ENCODE measurements at regions not wholly inside any gene's neighbourhood (a gene's known extent, or its start where the extent isn't known, plus 50 kb on each side); places are given as distances from the start of the nearest gene placed in this dataset.

DNA sequence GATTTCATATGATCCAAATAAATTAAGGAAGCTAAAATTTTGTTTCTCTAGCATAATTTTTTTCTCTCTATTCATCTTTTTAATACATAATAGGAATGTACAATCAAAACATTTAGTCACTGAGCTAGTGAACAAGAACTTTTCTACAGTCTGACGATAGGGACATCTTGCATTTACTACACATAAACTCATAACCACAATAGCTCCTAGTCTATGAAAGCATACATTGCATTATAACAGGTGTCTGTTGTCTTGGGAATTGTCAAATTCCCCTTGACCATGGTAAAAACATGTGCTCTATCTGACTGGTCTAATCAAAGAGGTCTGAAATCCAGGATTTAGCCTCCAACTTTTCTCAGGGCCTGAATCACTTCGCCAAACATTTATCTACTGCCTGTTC lies 144.8 kb downstream of the FAM124B start:
- Histone ChIP-seq H3K9me3 (ENCODE audit: control insufficient read depth in 2 of 3, insufficient read depth in 1 of 3, low read length in 3 of 3) (no peaks in the 10 kb centered on the region), H3K4me3 (ENCODE audit: low read length in 3 of 3) (no peak overlapping the region), H3K36me3 (ENCODE audit: control insufficient read depth in 2 of 3, insufficient read depth in 3 of 3, low read length in 3 of 3) (no peaks in the 10 kb centered on the region), H3K4me1 (ENCODE audit: control insufficient read depth in 2 of 3, insufficient read depth in 2 of 3, low read depth in 1 of 3, low read length in 3 of 3) (no peaks in the 10 kb centered on the region), H3K27me3 (ENCODE audit: control insufficient read depth, insufficient read depth, low read length) (no peaks in the 10 kb centered on the region), H3K9ac (ENCODE audit: low read length in 3 of 3) (no peak overlapping the region), H3K27ac (ENCODE audit: low read depth in 2 of 2, low read length in 2 of 2) (no peak overlapping the region)
- no peak for DNase-seq
- intact Hi-C loops (cut with DNase I), result no loop called here
- TF ChIP-seq CTCF (IDR thresholded peaks at IDR 0.05; ENCODE audit: borderline replicate concordance, extremely low read depth, insufficient read depth), result no peak
- FAIRE-seq, result no peak

GRCh38 chr2:224253464-224253863 lies 148.4 kb downstream of the FAM124B start:
- TF ChIP-seq CTCF (IDR thresholded peaks at IDR 0.05; ENCODE audit: borderline replicate concordance, extremely low read depth, insufficient read depth), result no peak
- no peak overlapping the region for H3K4me3 ChIP-seq (ENCODE audit: low read length in 3 of 3)
- H3K27ac ChIP-seq (ENCODE audit: low read depth in 2 of 2, low read length in 2 of 2), result no peak overlapping the region
- H3K9me3 ChIP-seq (ENCODE audit: control insufficient read depth in 2 of 3, insufficient read depth in 1 of 3, low read length in 3 of 3), result no peaks in the 10 kb centered on the region
- H3K9ac ChIP-seq (ENCODE audit: low read length in 3 of 3), result no peak overlapping the region
- FAIRE-seq (no peak), DNase-seq (no peak)
- H3K27me3 ChIP-seq (ENCODE audit: control insufficient read depth, insufficient read depth, low read length), result no peaks in the 10 kb centered on the region
- intact Hi-C loops (cut with DNase I), result no loop called here
- H3K36me3 ChIP-seq (ENCODE audit: control insufficient read depth in 2 of 3, insufficient read depth in 3 of 3, low read length in 3 of 3), result no peaks in the 10 kb centered on the region
- no peaks in the 10 kb centered on the region for H3K4me1 ChIP-seq (ENCODE audit: control insufficient read depth in 2 of 3, insufficient read depth in 2 of 3, low read depth in 1 of 3, low read length in 3 of 3)

- no peak for TF ChIP-seq CTCF (IDR thresholded peaks at IDR 0.05; ENCODE audit: borderline replicate concordance, extremely low read depth, insufficient read depth)
- no peaks in the 10 kb centered on the region for H3K36me3 ChIP-seq (ENCODE audit: control insufficient read depth in 2 of 3, insufficient read depth in 3 of 3, low read length in 3 of 3)
- H3K4me3 ChIP-seq (ENCODE audit: low read length in 3 of 3), result no peak overlapping the region
- H3K4me1 ChIP-seq (ENCODE audit: control insufficient read depth in 2 of 3, insufficient read depth in 2 of 3, low read depth in 1 of 3, low read length in 3 of 3), result no peaks in the 10 kb centered on the region
- no peak for FAIRE-seq
- H3K27ac ChIP-seq (ENCODE audit: low read depth in 2 of 2, low read length in 2 of 2), result no peak overlapping the region
- H3K9ac ChIP-seq (ENCODE audit: low read length in 3 of 3), result no peak overlapping the region
- no peaks in the 10 kb centered on the region for H3K9me3 ChIP-seq (ENCODE audit: control insufficient read depth in 2 of 3, insufficient read depth in 1 of 3, low read length in 3 of 3)
- DNase-seq, result no peak
- no peaks in the 10 kb centered on the region for H3K27me3 ChIP-seq (ENCODE audit: control insufficient read depth, insufficient read depth, low read length)
- intact Hi-C loops (cut with DNase I), result no loop called here
Measured at GRCh38 chr2:224252631-224253030, 149.3 kb downstream of the FAM124B start.

- no peak overlapping the region for H3K27ac ChIP-seq (ENCODE audit: low read depth in 2 of 2, low read length in 2 of 2)
- intact Hi-C loops (cut with DNase I), result no loop called here
- no peak overlapping the region for H3K9ac ChIP-seq (ENCODE audit: low read length in 3 of 3)
- no peak overlapping the region for H3K4me3 ChIP-seq (ENCODE audit: low read length in 3 of 3)
- TF ChIP-seq CTCF (IDR thresholded peaks at IDR 0.05; ENCODE audit: borderline replicate concordance, extremely low read depth, insufficient read depth), result no peak
- no peaks in the 10 kb centered on the region for H3K36me3 ChIP-seq (ENCODE audit: control insufficient read depth in 2 of 3, insufficient read depth in 3 of 3, low read length in 3 of 3)
- no peaks in the 10 kb centered on the region for H3K9me3 ChIP-seq (ENCODE audit: control insufficient read depth in 2 of 3, insufficient read depth in 1 of 3, low read length in 3 of 3)
- FAIRE-seq (no peak), DNase-seq (no peak)
- no peaks in the 10 kb centered on the region for H3K4me1 ChIP-seq (ENCODE audit: control insufficient read depth in 2 of 3, insufficient read depth in 2 of 3, low read depth in 1 of 3, low read length in 3 of 3)
- H3K27me3 ChIP-seq (ENCODE audit: control insufficient read depth, insufficient read depth, low read length), result no peaks in the 10 kb centered on the region
Measured at GRCh38 chr2:224248944-224249371, 152.9 kb downstream of the FAM124B start.

All from kidney (tissue), 13 donors.